Omental fat pad (tissue), 3 donors: ENCODE measurements at regions not wholly inside any gene's neighbourhood (a gene's known extent, or its start where the extent isn't known, plus 50 kb on each side); places are given as distances from the start of the nearest gene placed in this dataset.

Source experiments
- ATAC-seq: fragments of 150-250 bp; one replicate; pipeline ENCODE4 v1.9.1; 2016; ENCODE audit warnings: mild to moderate bottlenecking, moderate library complexity; ENCODE audit not compliant: low FRiP score
- DNase-seq: peaks from one replicate; pipeline ENCODE4 v3.0.0-alpha.2; 2019; ENCODE audit warnings: low spot score
- CTCF ChIP-seq, 3 donors: fragments of 450-650 bp; IDR thresholded peaks; one replicate each; pipeline ENCODE4 v1.5.1; 2016 to 2017; ENCODE audit warnings: antibody characterized with exemption in 3 of 3, mild to moderate bottlenecking in 3 of 3, moderate library complexity in 2 of 3

GRCh38 chr2:8320311-8321066 lies 361.4 kb upstream of the ID2 start:
- ATAC-seq (no peak), DNase-seq (no peak)
- no peak for TF ChIP-seq CTCF (IDR thresholded peaks at IDR 0.05)

DNA sequence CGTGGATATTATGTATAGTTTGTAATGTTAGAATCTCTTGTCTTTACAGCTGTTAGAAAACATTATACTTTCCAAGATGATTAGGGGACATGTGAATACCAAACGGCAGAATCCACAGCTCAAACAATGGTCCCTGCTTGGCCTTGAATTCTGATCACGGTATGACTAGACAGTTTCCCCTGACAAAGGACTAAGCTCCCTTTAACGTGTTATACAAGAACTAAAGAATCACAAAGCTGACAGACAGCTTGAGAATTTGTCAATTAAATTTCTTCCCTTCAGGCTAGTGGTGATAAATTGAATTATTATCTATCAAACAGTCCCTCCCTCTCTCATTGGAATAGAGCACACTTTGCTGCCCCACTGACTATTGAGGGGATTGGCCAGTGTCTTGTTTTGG lies 359.2 kb upstream of the ID2 start:
- no peak for DNase-seq
- no peak for ATAC-seq

GRCh38 chr2:8324164-8324856 lies 357.5 kb upstream of the ID2 start:
- TF ChIP-seq CTCF (IDR thresholded peaks at IDR 0.05) = no peak
- ATAC-seq (no peak), DNase-seq (no peak)

More for the DNA sequence above, 359.2 kb upstream of the ID2 start:
- no peak for TF ChIP-seq CTCF (IDR thresholded peaks at IDR 0.05)

DNA sequence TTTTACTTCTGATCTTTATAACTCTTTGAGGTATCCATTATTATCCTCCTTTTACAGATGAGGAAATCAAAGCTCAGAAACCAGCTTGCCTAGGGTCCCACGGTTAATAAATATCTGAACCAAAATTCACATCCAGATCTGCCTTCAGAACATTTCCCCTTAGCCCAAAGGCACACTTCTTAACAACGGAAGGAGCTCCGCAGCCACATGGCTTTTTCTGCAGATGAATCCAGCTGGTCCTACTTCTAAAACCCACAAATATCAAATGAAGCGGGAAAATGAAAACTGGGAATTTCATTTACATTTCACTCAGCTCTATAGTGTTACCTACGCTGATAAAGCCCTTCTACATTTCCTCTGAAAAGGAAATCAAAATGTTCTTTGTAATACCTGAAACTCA lies 357.0 kb upstream of the ID2 start:
- DNase-seq = no peak
- no peak for ATAC-seq
- no peak for TF ChIP-seq CTCF (IDR thresholded peaks at IDR 0.05)

DNA sequence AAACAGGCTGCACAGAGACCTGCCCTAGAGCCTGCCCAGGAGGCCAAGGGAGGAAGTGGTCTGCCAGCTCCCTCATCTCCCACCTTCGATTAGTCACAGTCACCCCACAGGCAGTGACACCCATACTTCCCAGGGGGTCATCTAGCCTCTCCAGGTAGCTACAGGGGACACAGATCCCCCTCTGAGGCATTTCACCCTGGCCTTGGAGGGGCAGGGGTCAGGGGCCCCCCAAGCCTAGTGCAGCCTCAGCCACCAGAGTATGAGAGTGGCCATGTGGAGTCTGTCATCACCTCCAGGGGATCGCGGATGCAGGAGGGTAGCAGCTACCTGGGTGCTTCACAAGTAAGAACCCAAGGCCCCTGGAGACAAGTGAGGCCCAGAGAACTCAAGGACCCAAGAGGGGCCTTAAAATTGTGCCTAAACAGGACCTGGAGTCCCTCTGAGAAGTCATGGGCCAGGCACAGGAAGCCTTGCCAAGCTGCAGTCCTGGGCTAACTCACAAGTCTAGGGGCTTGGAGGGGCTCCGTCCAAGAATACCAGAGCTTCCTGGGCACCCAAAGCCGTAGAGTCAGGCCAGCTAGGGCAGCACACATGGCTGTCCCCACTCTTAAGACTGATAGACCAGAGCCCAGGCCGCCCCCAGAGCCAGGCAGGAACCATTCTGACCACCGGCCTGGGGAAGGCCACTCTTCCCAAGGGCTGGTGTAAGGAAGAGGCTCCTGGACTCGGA lies 354.3 kb upstream of the ID2 start:
- ATAC-seq (no peak), DNase-seq (no peak)
- no peak for TF ChIP-seq CTCF (IDR thresholded peaks at IDR 0.05)

DNA sequence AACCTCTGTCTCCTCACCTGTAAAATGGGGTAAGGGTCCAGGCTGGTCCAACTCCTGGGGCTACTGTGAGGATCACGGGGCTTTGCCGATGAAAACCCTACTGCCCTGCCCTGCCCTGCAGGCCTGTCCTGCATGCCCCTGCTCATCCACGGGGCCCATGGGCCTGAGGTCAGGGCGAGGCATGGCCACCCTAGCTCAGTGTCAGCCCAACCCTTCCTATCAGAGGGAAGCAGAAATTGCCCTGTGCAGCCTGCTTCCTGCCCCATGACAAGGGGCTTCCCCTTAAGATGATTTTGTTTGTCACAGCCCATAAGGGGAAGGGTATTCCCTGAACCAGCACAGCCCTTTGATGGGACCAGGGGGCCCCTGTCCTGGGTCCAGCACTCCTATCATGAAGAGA lies 353.6 kb upstream of the ID2 start:
- no peak for ATAC-seq
- DNase-seq = no peak

More for the DNA sequence above, 353.6 kb upstream of the ID2 start:
- no peak for TF ChIP-seq CTCF (IDR thresholded peaks at IDR 0.05)
